UCSD-AML1 (cell line): ENCODE measurements at regions not wholly inside any gene's neighbourhood (a gene's known extent, or its start where the extent isn't known, plus 50 kb on each side); places are given as distances from the start of the nearest gene placed in this dataset.
"Not testable (repeated sequence)": the region's sequence is repeated elsewhere in the genome, so short reads cannot be mapped to it uniquely, and the experiment has no call there.

Experiments
- DNase-seq: peaks from one replicate; lab custom pipeline; 2025; ENCODE audit not compliant: unreplicated experiment; lab: John Stamatoyannopoulos, UW

DNA sequence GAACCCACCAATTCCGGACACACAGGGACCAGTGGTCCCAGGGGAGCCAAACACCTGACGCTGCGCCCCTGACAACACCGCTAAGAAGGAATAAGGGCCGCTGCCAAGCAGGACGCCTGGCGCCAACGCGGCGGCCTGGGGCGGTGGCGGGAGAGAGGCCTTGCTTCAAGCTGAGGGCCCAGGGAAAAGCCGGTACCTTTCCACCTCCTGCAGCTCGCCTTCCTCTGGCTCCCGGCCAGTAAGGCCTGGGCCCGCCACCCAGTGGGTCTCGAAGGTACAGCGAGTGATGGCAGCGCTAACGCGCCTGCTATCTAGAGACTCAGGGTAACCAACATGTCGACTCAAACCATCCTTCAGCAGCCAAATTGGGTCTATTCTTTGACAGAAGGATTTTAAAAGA is 1074.1 kb downstream of the SI start:
- no peak for DNase-seq

DNA sequence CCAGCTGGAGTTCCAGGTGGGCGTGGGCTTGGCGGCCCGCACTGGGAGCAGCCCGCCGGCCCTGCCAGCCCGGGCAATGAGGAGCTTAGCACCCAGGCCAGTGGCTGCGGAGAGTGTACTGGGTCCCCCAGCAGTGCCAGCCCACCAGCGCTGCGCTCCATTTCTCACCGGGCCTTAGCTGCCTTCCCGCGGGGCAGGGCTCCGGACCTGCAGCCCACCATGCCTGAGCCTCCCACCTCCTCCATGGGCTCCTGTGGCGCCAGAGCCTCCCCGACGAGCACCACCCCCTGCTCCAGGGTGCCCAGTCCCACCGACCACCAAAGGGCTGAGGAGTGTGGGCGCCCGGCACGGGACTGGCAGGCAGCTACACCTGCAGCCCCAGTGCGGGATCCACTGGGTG is 1075.3 kb downstream of the SI start:
- DNase-seq = not testable (repeated sequence)

- no peak for DNase-seq
Observed at GRCh38 chr3:163983940-163984339, 1094.4 kb downstream of the SI start.

DNA sequence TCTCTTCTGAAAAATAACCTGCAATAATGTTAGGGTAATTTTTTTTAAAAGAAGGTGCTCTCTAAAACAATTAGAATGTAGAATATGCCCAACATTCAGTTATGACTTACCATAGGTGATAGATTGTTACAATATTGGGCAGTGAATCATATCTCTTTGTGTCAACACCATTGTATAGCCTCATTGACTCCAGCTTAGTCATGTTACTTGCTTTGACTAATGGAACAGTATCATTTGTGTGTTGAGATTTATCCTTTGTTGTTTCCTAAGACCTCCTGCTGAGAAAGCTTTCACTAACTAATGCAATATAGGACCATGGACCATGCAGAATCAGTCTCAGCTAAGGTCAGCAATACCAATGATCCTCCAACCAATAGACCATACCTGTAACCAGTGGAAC is 1106.4 kb downstream of the SI start:
- no peak for DNase-seq

- no peak for DNase-seq
Observed at GRCh38 chr3:163957072-163957471, 1121.2 kb downstream of the SI start.

DNA sequence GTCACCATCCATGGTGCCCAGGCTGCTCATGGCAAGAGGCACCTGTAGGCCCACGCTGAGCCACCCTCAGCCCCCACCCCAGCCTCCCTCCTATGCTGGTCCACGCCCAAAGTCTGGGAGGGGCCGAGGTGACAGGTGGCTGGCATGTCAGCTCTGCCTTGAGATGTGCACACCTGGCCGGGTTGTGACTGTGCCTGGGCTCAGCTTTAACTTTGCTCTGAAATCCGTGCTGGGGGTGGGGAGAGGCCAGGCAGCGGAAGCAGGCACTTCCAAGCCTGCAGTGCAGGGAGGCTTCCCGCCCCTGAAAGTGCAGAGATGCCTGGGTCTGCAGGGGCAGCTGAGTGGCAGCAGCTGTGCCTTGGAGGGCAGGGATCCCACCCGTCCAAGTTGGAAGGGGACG is 1124.8 kb downstream of the SI start:
- DNase-seq = no peak

- DNase-seq = no peak
Observed at GRCh38 chr3:163952499-163952898, 1125.8 kb downstream of the SI start.

- DNase-seq = no peak
Observed at GRCh38 chr3:163951397-163951987, 1126.8 kb downstream of the SI start.

- no peak for DNase-seq
Observed at GRCh38 chr3:163946785-163947184, 1131.5 kb downstream of the SI start.

DNA sequence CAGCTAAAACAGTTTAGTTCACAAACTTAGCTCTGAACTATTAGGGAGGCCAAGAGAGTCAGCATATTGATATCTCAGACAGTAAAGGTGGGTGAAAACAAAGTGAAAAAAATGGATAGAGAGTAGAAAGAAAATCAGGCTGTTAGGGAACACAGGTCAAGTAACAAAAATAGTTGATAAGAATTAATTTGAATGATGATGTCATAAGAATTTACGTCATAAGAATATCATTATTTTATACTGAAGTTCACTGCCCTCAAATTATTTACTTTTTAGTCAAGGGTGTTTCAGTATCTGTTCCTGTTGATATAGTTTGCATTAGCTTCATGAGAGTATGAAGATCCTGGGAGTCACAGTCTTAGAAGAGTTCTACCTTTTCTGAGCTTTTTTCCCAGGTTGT is 1134.6 kb downstream of the SI start:
- DNase-seq = no peak

DNA sequence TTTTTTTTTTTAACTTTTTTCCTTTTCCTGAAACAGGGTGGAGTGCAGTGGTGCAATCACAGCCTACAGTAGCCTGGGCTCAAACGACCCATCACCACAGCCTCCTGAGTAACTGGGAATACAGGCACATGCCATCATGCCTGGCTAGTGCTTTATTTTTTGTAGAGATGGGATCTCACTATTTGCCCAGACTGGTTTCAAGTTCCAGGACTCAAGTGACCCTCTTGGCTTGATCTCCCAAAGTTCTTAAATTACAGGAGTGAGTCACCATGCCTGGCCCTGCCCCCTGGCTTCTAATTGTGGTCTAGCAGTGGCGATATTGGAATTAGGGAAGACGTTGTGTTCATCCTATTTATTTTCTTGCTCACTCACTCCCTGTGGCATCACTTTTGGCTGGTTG is 1138.4 kb downstream of the SI start:
- DNase-seq = no peak

DNA sequence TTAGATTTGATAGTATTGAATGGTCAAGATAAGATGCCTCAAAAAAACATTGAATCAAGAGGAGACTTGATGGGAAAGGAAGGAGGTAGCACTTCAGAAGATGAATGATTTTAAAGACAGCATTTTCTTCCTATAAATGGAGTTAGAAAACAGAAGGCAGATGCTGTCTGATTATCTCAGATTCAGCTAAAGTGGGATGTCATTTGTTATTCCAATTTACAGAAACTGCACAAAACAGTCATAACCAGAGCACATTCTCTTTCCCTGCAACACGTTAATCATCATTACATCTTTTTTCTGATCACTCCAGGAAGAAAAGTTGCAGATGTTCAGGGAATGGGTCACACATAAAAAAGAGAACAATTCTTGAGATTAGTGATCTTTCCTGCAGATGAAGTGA is 1141.8 kb downstream of the SI start:
- no peak for DNase-seq

DNA sequence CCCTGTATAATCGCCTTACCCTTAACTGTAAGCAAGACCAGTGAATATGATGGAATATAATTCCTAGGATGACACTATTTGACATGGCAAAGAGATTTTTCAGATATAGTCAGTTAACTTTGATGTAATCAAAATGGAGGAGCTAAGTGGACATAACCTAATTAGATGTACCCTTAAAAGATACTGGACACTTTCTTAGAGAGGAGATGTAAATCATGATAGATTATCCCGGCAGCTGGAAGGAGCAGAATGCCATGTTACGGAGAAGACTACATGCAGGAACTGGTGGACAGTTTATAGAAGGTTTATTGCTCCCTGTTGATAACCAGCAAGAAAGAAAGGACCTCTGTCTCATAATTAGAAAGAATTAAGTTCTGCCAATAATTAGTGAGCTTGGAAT is 1142.9 kb downstream of the SI start:
- no peak for DNase-seq

DNA sequence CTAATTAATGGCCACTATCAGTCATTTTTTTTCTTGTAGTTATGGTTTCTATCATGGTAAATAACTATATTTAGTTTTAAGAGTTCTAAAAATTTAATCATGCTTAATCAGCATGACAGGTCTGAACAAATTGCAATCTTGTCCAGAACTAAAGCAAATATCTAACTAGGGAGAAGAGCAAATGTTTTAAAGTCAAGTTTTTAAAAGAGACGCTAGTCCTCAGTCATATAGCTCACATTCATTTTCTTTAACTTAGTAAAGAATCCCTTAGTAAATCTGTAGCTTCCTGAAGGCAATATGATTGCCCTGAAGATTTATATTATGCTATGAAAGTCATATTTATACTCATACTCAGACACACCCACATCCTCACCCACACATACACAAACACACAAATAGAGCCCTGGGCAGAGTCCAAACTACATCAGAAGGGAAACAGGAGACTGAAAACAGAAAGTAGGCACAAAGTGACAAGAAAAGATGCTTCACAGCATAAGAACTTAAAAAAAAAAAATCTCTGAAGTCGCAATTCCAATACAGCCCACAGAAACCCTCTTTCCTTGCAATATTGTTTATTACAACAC is 1149.1 kb downstream of the SI start:
- DNase-seq = no peak

- DNase-seq = no peak
Observed at GRCh38 chr3:163927521-163927920, 1150.8 kb downstream of the SI start.

DNA sequence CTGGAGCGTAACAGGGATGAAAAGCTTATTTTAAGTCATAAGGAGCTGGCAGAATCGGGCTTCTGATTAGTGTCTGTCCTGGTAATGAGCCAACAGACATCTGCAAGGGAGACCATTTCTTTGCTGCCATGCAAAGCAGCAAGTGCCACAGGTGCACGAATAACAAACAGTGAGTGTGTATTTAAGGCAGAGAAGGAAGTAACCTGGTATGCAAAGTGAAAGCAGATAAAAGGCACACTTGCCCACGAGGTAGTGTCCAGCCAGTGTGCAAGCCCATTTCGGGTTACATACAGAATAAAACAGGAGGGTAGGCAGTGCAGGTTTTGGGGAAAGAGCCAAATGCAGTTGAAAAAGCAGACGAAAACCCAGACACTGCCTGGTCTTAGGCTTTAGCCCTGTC is 1153.7 kb downstream of the SI start:
- no peak for DNase-seq

DNA sequence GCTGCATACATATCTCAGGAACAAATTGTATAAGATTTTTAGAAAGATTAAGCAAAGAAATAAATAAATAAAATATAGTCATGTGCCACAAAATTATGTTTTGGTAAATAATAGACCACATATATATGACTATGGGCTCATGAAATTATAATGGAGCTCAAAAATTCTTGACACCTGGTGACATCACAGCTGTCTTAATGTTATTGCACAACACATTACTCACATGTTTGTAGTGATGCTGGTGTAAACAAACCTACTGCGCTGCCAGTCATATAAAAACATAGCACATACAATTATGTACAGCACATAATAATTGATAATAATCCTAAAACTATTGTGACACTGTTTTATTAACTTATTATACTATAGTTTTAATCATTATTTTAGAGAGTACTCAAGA is 1159.1 kb downstream of the SI start:
- DNase-seq = no peak

DNA sequence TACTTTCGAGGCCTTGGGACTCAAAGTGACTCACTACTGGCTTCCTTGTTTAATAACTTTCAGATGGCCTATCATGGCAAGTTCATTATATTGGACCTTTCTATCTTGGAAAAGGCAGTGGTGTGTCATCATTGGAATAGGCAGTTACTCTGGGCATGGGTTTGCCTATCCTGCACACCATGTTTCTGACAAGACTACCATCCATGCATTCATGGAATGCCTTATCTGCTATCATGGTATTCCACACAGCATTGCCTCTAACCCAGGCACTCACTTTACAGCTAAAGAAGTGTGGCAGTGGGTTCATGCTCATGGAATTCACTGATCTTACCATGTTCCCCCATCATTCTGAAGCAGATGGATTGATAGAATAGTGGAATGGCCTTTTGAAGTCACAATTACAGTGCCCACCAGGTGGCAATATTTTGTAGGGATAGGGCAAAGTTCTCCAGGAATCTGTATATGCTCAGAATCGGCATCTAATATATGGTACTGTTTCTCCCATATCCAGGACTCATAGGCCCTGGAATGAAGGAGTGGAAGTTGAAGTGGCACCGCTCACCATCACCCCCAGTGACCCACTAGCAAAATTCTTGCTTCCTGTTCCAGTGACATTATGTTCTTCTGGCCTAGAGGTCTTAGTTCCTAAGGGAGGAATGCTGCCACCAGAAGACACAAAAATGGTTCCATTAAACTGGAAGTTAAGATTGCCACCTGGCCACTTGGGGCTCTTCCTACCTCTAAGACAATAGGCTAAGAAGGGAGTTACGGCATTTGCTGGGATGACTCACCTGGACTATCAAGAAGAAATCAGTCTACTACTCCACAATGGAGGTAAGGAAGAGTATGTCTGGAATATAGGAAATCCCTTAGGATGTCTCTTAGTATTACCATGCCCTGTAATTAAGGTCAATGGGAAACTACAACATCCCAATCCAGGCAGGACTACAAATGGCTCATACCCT is 1161.4 kb downstream of the SI start:
- DNase-seq = no peak

- no peak for DNase-seq
Observed at GRCh38 chr3:163915280-163915679, 1163.0 kb downstream of the SI start.

GRCh38 chr3:163914567-163914966 is 1163.7 kb downstream of the SI start:
- no peak for DNase-seq

DNA sequence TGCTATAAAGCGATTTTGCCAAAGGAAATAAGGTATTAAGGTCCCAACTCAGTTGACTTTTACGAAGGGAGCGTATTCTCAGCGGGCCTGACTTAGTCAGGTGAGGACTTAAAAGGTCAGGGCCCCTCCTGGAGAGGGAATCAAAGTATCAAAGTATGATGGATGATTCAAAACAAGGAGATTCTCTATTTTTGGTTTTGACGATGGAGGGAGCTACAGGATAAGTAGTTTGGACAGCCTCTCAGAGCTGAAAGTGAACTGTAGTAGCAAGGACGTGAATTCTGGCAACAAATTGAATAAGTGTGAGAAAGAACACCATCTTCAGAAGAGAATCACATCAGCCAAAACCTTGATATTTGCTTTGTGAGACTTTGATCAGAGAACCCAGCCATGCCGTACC is 1186.5 kb downstream of the SI start:
- no peak for DNase-seq

DNA sequence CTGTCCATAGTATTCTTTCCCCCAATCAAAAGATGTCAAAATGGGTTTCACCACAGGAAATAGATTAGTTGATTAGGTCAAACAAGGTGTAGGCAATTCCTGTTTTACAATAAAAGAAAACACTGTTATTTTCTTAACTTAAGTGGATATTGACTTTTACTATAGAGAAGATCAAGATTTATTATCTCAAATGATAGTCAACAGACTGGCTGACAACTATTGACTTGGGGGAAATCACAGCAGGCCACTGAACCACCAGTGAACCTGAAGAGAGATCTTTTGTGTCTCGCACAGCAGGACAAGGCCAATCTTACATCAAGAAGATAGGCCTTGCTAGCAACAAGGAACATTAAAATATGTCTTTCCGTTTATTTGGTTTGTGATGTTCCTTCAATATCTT is 1187.6 kb downstream of the SI start:
- no peak for DNase-seq
